Loucy (cell line): ENCODE measurements at regions not wholly inside any gene's neighbourhood (a gene's known extent, or its start where the extent isn't known, plus 50 kb on each side); places are given as distances from the start of the nearest gene placed in this dataset.

ENCODE experiments used
- CTCF ChIP-seq: fragments of 200-600 bp; sonication (generic); conservative IDR thresholded peaks from 2 replicates; pipeline ENCODE4 v1.5.1; 2014; ENCODE audit warnings: mild to moderate bottlenecking, antibody characterized with exemption, low read length
- EZH2phosphoT487 ChIP-seq: fragments of 200-600 bp; IDR thresholded peaks from 2 replicates; pipeline ENCODE4 v1.6.1; 2018; ENCODE audit warnings: antibody characterized with exemption, mild to moderate bottlenecking, moderate library complexity, borderline replicate concordance

GRCh38 chr9:129289131-129289731 lies 111.2 kb upstream of the IER5L start:
- TF ChIP-seq CTCF (no peak), EZH2phosphoT487 (no peak)
